ENCODE measurements at regions not wholly inside any gene's neighbourhood (a gene's known extent, or its start where the extent isn't known, plus 50 kb on each side); places are given as distances from the start of the nearest gene placed in this dataset.

DNA sequence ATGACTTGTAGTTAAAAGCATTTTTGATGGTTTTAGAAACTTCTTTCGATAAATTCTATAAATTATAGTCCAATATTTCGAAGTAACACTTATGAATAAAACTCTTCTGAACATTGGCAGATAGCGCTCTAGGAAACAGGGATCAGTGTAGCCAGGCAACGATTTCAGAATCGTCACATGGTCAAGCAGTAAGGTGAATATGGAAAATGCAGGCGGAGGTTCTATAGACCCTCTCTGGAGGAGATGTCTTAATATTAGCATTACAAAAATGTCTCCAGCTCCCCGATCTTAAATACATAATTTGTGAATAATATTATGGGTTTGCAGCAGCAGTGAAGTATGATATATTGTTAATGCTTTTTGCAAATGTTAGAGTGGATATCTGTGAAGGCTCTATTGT is 310.3 kb downstream of the SS18 start:
- ChIA-PET CTCF (no interaction called here), POLR2A (ENCODE audit: unreplicated experiment) (no interaction called here)
- intact Hi-C loops (cut with micrococcal nuclease; ENCODE audit: unreplicated experiment): no loop called here

DNA sequence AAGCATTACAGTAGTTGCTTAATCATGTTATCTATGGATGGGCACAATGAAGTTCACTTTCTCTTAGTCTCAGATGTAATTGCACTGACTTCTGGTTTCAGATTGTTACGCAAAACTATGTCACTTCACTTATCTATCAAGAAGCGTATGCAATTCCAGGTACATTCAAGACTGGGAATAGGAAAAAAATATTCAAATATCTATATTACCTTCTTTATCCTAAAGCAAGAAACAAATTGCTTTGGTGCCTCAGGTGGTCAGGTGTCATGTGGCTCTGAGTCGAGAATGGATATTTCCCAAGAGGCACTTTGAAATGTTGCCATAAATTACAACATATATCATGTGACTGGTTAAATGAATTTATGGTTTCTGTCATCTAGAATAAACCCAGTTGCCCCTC is 318.6 kb downstream of the SS18 start:
- H3K4me3 ChIP-seq: no peak overlapping the region
- no peak overlapping the region for H3K4me2 ChIP-seq
- H3K27ac ChIP-seq: no peak overlapping the region
- H2AFZ ChIP-seq: no peak overlapping the region
- no peaks in the 10 kb centered on the region for H3K9me3 ChIP-seq (ENCODE audit: insufficient read depth, low read depth)
- CTCF ChIA-PET: no interaction called here
- no peaks in the 10 kb centered on the region for H3F3A ChIP-seq (ENCODE audit: insufficient read depth, low read depth)
- POLR2A ChIA-PET (ENCODE audit: unreplicated experiment): no interaction called here
- no TSS peak for BruUV-seq (replicated peaks)
- H3K4me1 ChIP-seq (replicated peaks; ENCODE audit: insufficient read depth): no peaks in the 10 kb centered on the region
- H3K36me3 ChIP-seq (ENCODE audit: low read depth): no peaks in the 10 kb centered on the region
- no peaks in the 10 kb centered on the region for H3K9me2 ChIP-seq (ENCODE audit: insufficient read depth)
- TF ChIP-seq, protein P1, sequence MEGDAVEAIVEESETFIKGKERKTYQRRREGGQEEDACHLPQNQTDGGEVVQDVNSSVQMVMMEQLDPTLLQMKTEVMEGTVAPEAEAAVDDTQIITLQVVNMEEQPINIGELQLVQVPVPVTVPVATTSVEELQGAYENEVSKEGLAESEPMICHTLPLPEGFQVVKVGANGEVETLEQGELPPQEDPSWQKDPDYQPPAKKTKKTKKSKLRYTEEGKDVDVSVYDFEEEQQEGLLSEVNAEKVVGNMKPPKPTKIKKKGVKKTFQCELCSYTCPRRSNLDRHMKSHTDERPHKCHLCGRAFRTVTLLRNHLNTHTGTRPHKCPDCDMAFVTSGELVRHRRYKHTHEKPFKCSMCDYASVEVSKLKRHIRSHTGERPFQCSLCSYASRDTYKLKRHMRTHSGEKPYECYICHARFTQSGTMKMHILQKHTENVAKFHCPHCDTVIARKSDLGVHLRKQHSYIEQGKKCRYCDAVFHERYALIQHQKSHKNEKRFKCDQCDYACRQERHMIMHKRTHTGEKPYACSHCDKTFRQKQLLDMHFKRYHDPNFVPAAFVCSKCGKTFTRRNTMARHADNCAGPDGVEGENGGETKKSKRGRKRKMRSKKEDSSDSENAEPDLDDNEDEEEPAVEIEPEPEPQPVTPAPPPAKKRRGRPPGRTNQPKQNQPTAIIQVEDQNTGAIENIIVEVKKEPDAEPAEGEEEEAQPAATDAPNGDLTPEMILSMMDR (conservative IDR thresholded peaks at IDR 0.05): no peak
- TF ChIP-seq EZH2 (IDR thresholded peaks at IDR 0.05; ENCODE audit: low read depth): no peak
- no peaks in the 10 kb centered on the region for H3K79me2 ChIP-seq (ENCODE audit: low read depth)
- no peaks in the 10 kb centered on the region for H4K20me1 ChIP-seq (ENCODE audit: insufficient read depth)
- no peak for DNase-seq
- intact Hi-C loops (cut with micrococcal nuclease; ENCODE audit: unreplicated experiment): no loop called here
- H3K27me3 ChIP-seq (ENCODE audit: insufficient read depth, low read depth): no peaks in the 10 kb centered on the region

More for the DNA sequence above, 310.3 kb downstream of the SS18 start:
- Histone ChIP-seq H3K4me2 (no peak overlapping the region), H3K9me2 (ENCODE audit: insufficient read depth) (no peaks in the 10 kb centered on the region), H3K4me3 (no peak overlapping the region), H4K20me1 (ENCODE audit: insufficient read depth) (no peaks in the 10 kb centered on the region), H3K79me2 (ENCODE audit: low read depth) (no peaks in the 10 kb centered on the region), H3K27me3 (ENCODE audit: insufficient read depth, low read depth) (no peaks in the 10 kb centered on the region), H2AFZ (no peak overlapping the region), H3K4me1 (replicated peaks; ENCODE audit: insufficient read depth) (no peaks in the 10 kb centered on the region), H3K27ac (no peak overlapping the region), H3K36me3 (ENCODE audit: low read depth) (no peaks in the 10 kb centered on the region), H3K9me3 (ENCODE audit: insufficient read depth, low read depth) (no peaks in the 10 kb centered on the region), H3F3A (ENCODE audit: insufficient read depth, low read depth) (no peaks in the 10 kb centered on the region)
- BruUV-seq (replicated peaks): no TSS peak
- no peak for DNase-seq
- no peak for TF ChIP-seq EZH2 (IDR thresholded peaks at IDR 0.05; ENCODE audit: low read depth)
- TF ChIP-seq, protein P1 (conservative IDR thresholded peaks at IDR 0.05): no peak

DNA sequence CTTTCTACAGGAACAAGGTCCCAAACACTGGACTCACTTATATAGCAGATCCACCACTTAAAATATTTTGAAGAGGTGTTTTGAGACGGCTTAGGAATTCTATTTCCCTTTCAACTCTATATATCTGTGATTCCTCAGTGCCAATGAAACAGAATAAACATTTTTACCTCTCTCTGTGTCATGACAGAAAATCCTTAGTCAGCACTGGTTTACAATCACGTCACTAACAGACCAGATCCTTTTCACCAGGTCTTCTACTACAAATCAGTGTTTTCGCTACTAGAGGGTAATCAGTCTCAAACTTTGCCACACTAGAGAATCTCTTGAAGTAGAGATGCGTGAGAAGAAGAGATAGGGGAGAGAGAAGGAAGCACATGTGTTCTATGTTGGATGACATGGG is 325.6 kb downstream of the SS18 start:
- BruUV-seq (replicated peaks): no TSS peak
- H3K27me3 ChIP-seq (ENCODE audit: insufficient read depth, low read depth): no peaks in the 10 kb centered on the region
- H3F3A ChIP-seq (ENCODE audit: insufficient read depth, low read depth): no peaks in the 10 kb centered on the region
- H3K9me3 ChIP-seq (ENCODE audit: insufficient read depth, low read depth): no peaks in the 10 kb centered on the region
- no peak overlapping the region for H3K4me3 ChIP-seq
- H3K36me3 ChIP-seq (ENCODE audit: low read depth): no peaks in the 10 kb centered on the region
- ChIA-PET POLR2A (ENCODE audit: unreplicated experiment) (no interaction called here), CTCF (no interaction called here)
- H3K9me2 ChIP-seq (ENCODE audit: insufficient read depth): no peaks in the 10 kb centered on the region
- no peaks in the 10 kb centered on the region for H3K79me2 ChIP-seq (ENCODE audit: low read depth)
- H3K27ac ChIP-seq: no peak overlapping the region
- no peak overlapping the region for H3K4me2 ChIP-seq
- TF ChIP-seq, protein P1 (conservative IDR thresholded peaks at IDR 0.05): no peak
- no peak for TF ChIP-seq EZH2 (IDR thresholded peaks at IDR 0.05; ENCODE audit: low read depth)
- no peak for DNase-seq
- H2AFZ ChIP-seq: no peak overlapping the region
- H4K20me1 ChIP-seq (ENCODE audit: insufficient read depth): no peaks in the 10 kb centered on the region
- H3K4me1 ChIP-seq (replicated peaks; ENCODE audit: insufficient read depth): no peaks in the 10 kb centered on the region
- intact Hi-C loops (cut with micrococcal nuclease; ENCODE audit: unreplicated experiment): no loop called here

All from PC-9 (cell line).